Natural killer cell (primary cell): ENCODE measurements at regions not wholly inside any gene's neighbourhood (a gene's known extent, or its start where the extent isn't known, plus 50 kb on each side); places are given as distances from the start of the nearest gene placed in this dataset.

Experiments used
- ATAC-seq, 3 donors: fragments of 150-1000 bp in 2 of 3; fragments of 200-7000 bp in 1 of 3; cut with Tn5 transposase; 1 replicate in 1 of 3; 2 replicates in 2 of 3; pipeline ENCODE4 v1.10.0; 2021; ENCODE audit warnings: mild to moderate bottlenecking in 2 of 3, moderate library complexity in 2 of 3
- DNase-seq, 2 donors: peaks; one replicate each; pipeline versions ENCODE4 v3.0.0 to v3.0.0-alpha.2; 2013 to 2021; ENCODE audit warnings: mixed read lengths in 1 of 2
- H3K27ac ChIP-seq: one replicate; pipeline ENCODE4 v1.5.1; 2013; ENCODE audit warnings: mild to moderate bottlenecking, low read length
- H3K27me3 ChIP-seq: one replicate; pipeline ENCODE4 v1.6.1; 2013; ENCODE audit warnings: low read length; ENCODE audit not compliant: control insufficient read depth, insufficient read depth
- H3K36me3 ChIP-seq: one replicate; pipeline ENCODE4 v1.6.1; 2013; ENCODE audit warnings: low read length; ENCODE audit not compliant: control insufficient read depth, insufficient read depth
- H3K4me1 ChIP-seq: one replicate; pipeline ENCODE4 v1.6.1; 2013; ENCODE audit warnings: low read length; ENCODE audit not compliant: control insufficient read depth, insufficient read depth
- H3K4me3 ChIP-seq: one replicate; pipeline ENCODE4 v1.5.1; 2013; ENCODE audit warnings: low read length
- H3K9me3 ChIP-seq: one replicate; pipeline ENCODE4 v1.6.1; 2013; ENCODE audit warnings: low read length; ENCODE audit not compliant: control insufficient read depth, insufficient read depth
- H3K27ac Mint-ChIP-seq, 2 donors: one replicate each; pipeline ENCODE4 v1.8.0; 2022; ENCODE audit warnings: mild to moderate bottlenecking in 2 of 2, mixed read lengths in 2 of 2, moderate library complexity in 1 of 2
- H3K27me3 Mint-ChIP-seq, 2 donors: one replicate each; pipeline ENCODE4 v1.8.0; 2022; ENCODE audit warnings: low read depth in 2 of 2, mixed read lengths in 2 of 2
- H3K36me3 Mint-ChIP-seq: one replicate; pipeline ENCODE4 v1.8.0; 2022; ENCODE audit warnings: mixed read lengths
- H3K4me1 Mint-ChIP-seq, 2 donors: one replicate each; pipeline ENCODE4 v1.8.0; 2022; ENCODE audit warnings: mixed read lengths in 2 of 2
- H3K4me3 Mint-ChIP-seq: one replicate; pipeline ENCODE4 v1.8.0; 2022; ENCODE audit warnings: mild to moderate bottlenecking, moderate library complexity, mixed read lengths
- H3K9me3 Mint-ChIP-seq, 2 donors: one replicate each; pipeline ENCODE4 v1.8.0; 2022; ENCODE audit warnings: mixed read lengths in 2 of 2
- CTCF ChIP-seq: fragments of 200-600 bp; IDR thresholded peaks from one replicate; pipeline ENCODE4 v1.8.0; 2022; ENCODE audit warnings: antibody characterized with exemption
- WGBS: methylation state at CpG from one replicate; pipeline ENCODE4 v1.1.7; 2013; ENCODE audit warnings: missing lambda C conversion rate; ENCODE audit not compliant: insufficient coverage; 5-methylcytosine and 5-hydroxymethylcytosine counted together
- intact Hi-C: fragments of 100-400 bp; cut with micrococcal nuclease; formaldehyde crosslinking; loops from one replicate; pipeline ENCODE4 v1.14.2; 2022

GRCh38 chr6:101208152-101208551 lies 185.4 kb upstream of the GRIK2 start:
- peaks cover 6 to 7% of the 10 kb centered on the region in 2 donors for H3K9me3 Mint-ChIP-seq
- no peak overlapping the region for H3K27ac Mint-ChIP-seq
- no peak for TF ChIP-seq CTCF
- ATAC-seq, result no peak
- Histone ChIP-seq H3K9me3 (no peaks in the 10 kb centered on the region), H3K27me3 (no peaks in the 10 kb centered on the region), H3K27ac (no peak overlapping the region), H3K4me3 (no peak overlapping the region), H3K4me1 (no peaks in the 10 kb centered on the region), H3K36me3 (no peaks in the 10 kb centered on the region)
- no peaks in the 10 kb centered on the region for H3K4me1 Mint-ChIP-seq
- no peak overlapping the region for H3K4me3 Mint-ChIP-seq
- intact Hi-C loops, result no loop called here
- WGBS, result 45% methylated on average over 4 of the region's 4 CpGs
- DNase-seq, result no peak
- H3K36me3 Mint-ChIP-seq, result peaks cover 6% of the 10 kb centered on the region
- no peaks in the 10 kb centered on the region for H3K27me3 Mint-ChIP-seq

GRCh38 chr6:101212640-101213039 lies 180.9 kb upstream of the GRIK2 start:
- no peak for ATAC-seq
- no peak overlapping the region for H3K4me3 Mint-ChIP-seq
- intact Hi-C loops, result no loop called here
- WGBS, result 84% methylated on average over 3 of the region's 4 CpGs
- DNase-seq, result no peak
- H3K36me3 ChIP-seq, result no peaks in the 10 kb centered on the region
- H3K27me3 ChIP-seq, result no peaks in the 10 kb centered on the region
- H3K36me3 Mint-ChIP-seq, result peaks cover 6% of the 10 kb centered on the region
- H3K27ac Mint-ChIP-seq, result no peak overlapping the region
- no peaks in the 10 kb centered on the region for H3K27me3 Mint-ChIP-seq
- H3K4me3 ChIP-seq, result no peak overlapping the region
- no peaks in the 10 kb centered on the region for H3K9me3 ChIP-seq
- TF ChIP-seq CTCF, result no peak
- no peaks in the 10 kb centered on the region for H3K4me1 ChIP-seq
- H3K27ac ChIP-seq, result no peak overlapping the region
- no peaks in the 10 kb centered on the region for H3K4me1 Mint-ChIP-seq
- H3K9me3 Mint-ChIP-seq, result peaks cover 7 to 15% of the 10 kb centered on the region in 2 donors

GRCh38 chr6:101222007-101222406 lies 171.5 kb upstream of the GRIK2 start:
- H3K4me3 Mint-ChIP-seq, result no peak overlapping the region
- no peak for TF ChIP-seq CTCF
- Histone ChIP-seq H3K27ac (no peak overlapping the region), H3K4me1 (no peaks in the 10 kb centered on the region), H3K36me3 (no peaks in the 10 kb centered on the region), H3K9me3 (peaks cover 7% of the 10 kb centered on the region), H3K27me3 (no peaks in the 10 kb centered on the region), H3K4me3 (no peak overlapping the region)
- no peaks in the 10 kb centered on the region for H3K36me3 Mint-ChIP-seq
- H3K9me3 Mint-ChIP-seq, result peaks cover 6 to 9% of the 10 kb centered on the region in 2 donors
- H3K27me3 Mint-ChIP-seq, result no peaks in the 10 kb centered on the region
- no peaks in the 10 kb centered on the region for H3K4me1 Mint-ChIP-seq
- intact Hi-C loops, result no loop called here
- no peak for DNase-seq
- no peak overlapping the region for H3K27ac Mint-ChIP-seq
- no peak for ATAC-seq

GRCh38 chr6:101224751-101225150 lies 168.8 kb upstream of the GRIK2 start:
- H3K9me3 Mint-ChIP-seq, result peaks cover 8 to 12% of the 10 kb centered on the region in 2 donors
- H3K27ac Mint-ChIP-seq, result no peak overlapping the region
- peaks cover 7% of the 10 kb centered on the region for H3K9me3 ChIP-seq
- intact Hi-C loops, result no loop called here
- H3K36me3 ChIP-seq, result no peaks in the 10 kb centered on the region
- ATAC-seq, result no peak
- no peaks in the 10 kb centered on the region for H3K4me1 ChIP-seq
- 91% methylated on average over 6 of the region's 6 CpGs for WGBS
- H3K4me3 ChIP-seq, result no peak overlapping the region
- no peak overlapping the region for H3K27ac ChIP-seq
- DNase-seq, result no peak
- no peaks in the 10 kb centered on the region for H3K27me3 ChIP-seq
- H3K4me3 Mint-ChIP-seq, result no peak overlapping the region
- no peaks in the 10 kb centered on the region for H3K27me3 Mint-ChIP-seq
- no peak for TF ChIP-seq CTCF
- H3K4me1 Mint-ChIP-seq, result no peaks in the 10 kb centered on the region
- H3K36me3 Mint-ChIP-seq, result no peaks in the 10 kb centered on the region
